Kidney tubule cell (primary cell): ENCODE measurements at regions not wholly inside any gene's neighbourhood (a gene's known extent, or its start where the extent isn't known, plus 50 kb on each side); places are given as distances from the start of the nearest gene placed in this dataset.

Source experiments
- DNase-seq: peaks from one replicate; pipeline ENCODE4 v3.0.0-alpha.2; 2018; ENCODE audit warnings: low spot score

GRCh38 chr3:87414271-87414670 is 137.9 kb upstream of the POU1F1 start:
- no peak for DNase-seq

GRCh38 chr3:87413814-87414213 is 137.4 kb upstream of the POU1F1 start:
- DNase-seq = no peak

GRCh38 chr3:87410110-87410509 is 133.7 kb upstream of the POU1F1 start:
- peak; percentile 2 for DNase-seq

- no peak for DNase-seq
Measured at GRCh38 chr3:87398168-87398801, 121.9 kb upstream of the POU1F1 start.

GRCh38 chr3:87397211-87397610 is 120.8 kb upstream of the POU1F1 start:
- DNase-seq = no peak

DNA sequence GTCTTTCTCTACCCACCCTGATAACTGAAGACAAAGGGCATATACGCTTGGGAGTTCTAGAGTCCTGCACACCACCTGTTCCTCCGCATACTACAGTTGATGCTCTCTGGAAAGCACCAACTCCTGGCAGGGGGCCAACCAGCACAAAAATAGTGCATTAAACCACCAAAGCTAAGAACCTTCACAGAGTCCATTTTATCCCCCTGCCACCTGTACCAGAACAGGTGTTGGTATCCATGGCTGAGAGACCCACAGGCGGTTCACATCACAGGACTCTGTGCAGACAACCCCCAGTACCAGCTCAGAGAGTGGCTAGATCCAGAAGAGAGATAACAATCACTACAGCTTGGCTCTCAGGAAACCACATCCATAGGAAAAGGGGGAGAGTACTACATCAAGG is 114.4 kb upstream of the POU1F1 start:
- no peak for DNase-seq

DNA sequence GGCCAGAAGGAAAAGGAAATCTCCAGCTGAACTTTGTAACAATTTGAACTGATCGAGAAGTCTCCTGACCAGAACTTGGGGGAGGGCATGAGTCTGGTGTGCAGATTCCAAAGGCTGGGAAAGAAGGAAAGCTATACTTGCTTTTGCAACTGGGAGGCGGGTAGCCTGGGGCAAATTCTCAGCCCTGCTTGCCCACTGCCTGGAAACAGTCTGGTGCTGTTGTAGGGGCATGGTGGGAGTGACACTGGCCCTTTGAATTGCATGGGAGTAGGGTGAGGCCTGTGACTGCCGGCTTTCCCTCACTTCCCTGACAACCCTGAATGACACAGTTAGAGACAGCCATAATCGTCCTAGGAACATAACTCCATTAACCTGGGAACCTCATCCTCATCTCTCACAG is 114.0 kb upstream of the POU1F1 start:
- no peak for DNase-seq

GRCh38 chr3:87375231-87375682 is 98.9 kb upstream of the POU1F1 start:
- no peak for DNase-seq

DNA sequence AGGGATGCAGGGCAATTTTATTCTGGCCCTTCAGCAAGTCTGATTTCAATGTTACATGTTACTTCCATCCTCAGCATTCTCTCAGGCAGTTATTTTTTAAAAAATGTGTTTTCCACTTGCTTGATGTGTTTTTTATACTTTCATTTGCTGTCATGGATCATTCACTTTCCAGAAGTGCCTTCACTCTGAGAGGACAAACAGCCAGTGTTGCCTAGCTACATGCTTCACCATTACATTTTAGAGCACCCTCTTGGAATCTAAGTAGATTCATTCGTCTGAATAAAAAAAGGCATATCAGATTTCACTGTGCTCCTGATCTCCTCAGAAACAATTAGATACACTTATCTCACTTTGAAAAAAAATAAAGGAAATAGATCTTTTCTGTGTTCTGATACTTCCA is 93.6 kb upstream of the POU1F1 start:
- DNase-seq = no peak

- no peak for DNase-seq
Measured at GRCh38 chr3:87367736-87368135, 91.4 kb upstream of the POU1F1 start.

- DNase-seq = no peak
Measured at GRCh38 chr3:87363721-87364120, 87.3 kb upstream of the POU1F1 start.

DNA sequence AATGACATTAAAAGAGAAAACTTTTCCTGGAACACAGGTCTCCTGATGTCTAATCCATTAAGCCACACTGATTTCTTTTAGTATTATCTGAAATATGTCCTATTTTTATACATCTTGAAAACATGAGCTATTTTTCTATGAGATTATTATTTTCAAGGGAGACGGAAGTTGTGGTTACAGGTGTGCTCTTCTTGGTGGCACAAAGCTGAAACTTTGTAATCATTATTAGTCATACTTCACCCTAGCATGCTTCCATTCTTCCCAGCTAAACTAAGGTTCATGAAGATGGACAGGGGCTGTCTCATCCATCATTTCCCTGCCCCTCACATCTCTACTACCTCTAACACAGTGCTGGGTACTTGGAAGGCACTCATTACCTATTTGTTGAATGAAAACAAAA is 85.6 kb upstream of the POU1F1 start:
- DNase-seq = no peak

GRCh38 chr3:87361271-87361670 is 84.9 kb upstream of the POU1F1 start:
- no peak for DNase-seq

GRCh38 chr3:87359826-87360225 is 83.4 kb upstream of the POU1F1 start:
- DNase-seq = no peak

DNA sequence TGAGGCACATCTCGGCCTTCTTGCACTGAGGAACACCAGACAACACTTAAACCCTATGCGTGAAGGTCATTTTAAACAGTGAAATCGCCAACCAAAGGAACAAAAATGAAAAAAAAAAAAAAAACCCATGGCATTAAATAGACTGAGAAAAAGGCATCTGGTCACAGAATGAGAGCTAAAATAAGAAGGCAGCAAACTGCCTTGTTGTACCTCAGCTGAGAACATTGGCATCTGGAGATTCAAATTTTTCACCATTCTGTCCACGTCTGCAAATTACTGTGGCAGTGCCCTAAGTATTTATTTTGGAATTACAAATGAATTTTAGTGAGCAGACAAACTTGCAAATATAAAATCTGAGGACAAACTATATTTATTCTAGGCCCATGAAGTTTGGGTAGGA is 82.6 kb upstream of the POU1F1 start:
- no peak for DNase-seq

DNA sequence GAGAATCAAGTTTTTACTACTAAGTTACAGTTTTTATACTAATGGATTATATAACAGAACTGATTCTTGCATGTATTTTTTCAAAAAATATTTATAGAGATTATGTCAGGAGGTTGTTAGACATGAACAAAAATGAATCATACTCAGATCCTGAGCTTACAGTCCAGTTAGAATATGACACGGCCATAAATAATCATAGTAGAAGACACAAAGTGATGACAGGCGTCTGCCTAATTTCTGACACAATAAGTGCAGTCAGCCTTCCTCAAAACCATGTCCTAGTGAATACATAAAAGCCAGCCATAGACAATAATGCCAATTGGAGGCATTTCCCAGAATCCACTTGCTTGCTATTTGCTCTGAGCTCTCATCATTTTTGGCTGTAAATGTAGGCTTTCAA is 81.7 kb upstream of the POU1F1 start:
- no peak for DNase-seq

GRCh38 chr3:87354398-87354797 is 78.0 kb upstream of the POU1F1 start:
- no peak for DNase-seq

- DNase-seq = peak; percentile 50
Measured at GRCh38 chr3:87351937-87352336, 75.6 kb upstream of the POU1F1 start.

DNA sequence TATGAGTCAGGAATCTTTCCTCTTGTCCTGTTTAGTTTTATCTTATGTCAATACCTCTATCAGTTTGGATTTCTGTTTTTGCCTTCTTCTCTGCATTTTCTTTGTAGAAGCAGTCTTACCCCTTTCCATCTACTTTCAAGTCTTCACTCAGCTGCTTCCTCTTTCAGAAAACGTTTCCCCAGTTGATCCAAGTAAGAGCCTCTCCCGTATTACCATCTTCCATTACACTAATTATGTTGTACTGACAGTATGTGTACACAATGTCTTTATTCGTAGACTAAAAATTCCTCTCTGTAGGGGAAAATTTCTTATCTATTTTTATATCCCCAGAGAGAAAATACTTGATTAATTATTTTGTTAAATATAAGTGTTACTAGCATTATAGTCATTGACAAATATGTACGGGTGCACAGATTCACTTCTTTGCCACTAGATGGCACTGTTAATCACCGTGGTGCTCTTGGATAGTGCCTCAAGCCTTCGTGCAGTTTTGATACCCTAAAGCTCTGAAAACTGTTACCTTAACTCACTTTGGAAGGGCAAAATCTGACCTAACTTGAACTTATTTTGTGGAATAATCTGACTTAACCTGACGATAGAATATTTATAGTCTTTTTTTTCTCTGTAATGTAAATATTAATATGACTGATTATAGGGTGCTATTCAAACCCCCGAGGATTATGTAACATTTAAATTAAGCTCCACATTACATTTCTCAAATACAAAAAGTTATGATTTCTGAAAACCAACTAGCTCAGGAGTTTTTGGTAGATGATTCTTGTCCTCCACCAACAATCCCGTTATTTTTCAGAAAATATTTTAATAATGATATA is 74.2 kb upstream of the POU1F1 start:
- DNase-seq = peak; percentile 56

- no peak for DNase-seq
Measured at GRCh38 chr3:87349833-87350232, 73.4 kb upstream of the POU1F1 start.

DNA sequence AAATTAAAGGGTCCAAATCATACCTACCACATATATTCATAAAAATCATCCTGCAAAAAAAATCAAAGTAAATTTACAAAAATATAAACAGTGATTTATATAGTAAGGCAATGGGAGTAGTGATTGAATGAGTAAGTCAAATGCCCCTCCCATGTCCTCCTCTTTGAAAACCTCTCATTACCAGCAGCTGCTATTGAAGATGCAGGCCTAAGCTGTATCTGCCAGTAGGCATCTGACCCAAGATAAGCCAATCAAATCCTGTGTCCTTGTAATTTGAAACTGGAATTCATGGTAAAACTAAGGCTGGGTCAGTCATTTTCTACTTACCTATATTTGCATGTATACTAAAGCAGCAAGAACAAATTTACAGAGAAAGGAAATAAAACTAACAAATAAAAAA is 60.4 kb upstream of the POU1F1 start:
- peak; percentile 20 for DNase-seq

DNA sequence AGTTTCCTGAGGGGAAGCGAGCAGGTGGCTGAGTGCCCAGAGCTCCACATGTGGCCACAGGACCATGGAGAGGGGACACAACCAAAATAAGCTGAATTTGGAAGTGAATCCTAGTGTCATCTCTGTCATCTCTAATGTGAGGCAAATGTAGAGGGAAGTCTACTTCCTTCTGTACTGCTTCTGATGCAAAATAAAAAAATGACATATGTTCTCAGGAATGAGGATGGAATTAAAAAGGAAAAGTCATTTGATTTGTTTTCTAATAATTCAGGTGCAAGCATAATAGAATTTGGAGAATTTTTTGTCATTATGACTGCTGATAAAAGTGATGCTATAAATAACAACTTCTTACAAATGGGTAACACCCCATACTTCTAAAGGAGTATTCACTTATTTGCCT is 59.5 kb upstream of the POU1F1 start:
- DNase-seq = peak; percentile 59

DNA sequence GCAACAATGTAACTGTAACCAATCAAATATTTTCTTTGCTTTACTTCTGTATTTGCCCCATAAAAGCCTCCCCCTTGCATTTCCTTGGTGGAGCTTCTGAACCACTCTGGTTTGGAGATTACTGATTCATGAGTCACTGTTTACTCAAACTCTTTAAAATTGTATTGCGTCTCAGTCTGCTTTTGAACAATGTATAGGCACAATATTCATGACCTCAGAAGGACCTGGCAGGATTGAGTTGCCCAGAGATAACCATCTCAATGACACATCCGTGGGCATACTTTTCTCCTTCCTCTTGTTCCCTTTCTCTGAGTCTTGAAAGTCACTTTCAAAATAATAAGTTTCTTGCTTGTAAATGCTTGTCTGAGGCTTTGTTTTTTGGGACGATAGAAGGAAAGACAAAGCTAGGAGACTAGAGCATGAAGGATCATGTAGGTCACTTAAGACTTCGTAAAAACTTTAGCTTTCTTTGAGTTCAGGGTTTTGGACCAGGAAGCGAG is 57.1 kb upstream of the POU1F1 start:
- peak; percentile 95 for DNase-seq

DNA sequence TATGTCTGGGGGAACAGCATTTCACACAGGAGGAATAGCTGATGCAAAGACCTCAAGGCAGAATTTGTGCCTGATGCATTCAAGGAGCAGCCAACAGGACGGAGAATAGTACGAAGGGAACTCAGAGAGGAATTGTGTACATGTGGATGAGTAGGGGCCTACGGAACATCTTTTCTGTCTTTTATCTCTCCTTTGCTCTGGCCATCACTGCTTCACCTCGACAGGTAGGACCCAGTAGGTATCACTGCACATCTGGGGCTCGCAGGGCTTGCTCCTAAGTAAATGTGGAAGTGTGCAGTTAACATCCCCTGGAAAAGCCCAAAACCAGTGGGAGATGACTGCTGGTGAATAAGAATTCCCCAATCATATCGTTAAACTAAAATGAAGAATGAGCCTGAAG is 56.4 kb upstream of the POU1F1 start:
- DNase-seq = no peak
